Keratinocyte (primary cell): ENCODE measurements at regions not wholly inside any gene's neighbourhood (a gene's known extent, or its start where the extent isn't known, plus 50 kb on each side); places are given as distances from the start of the nearest gene placed in this dataset.

Experiments
- DNase-seq: peaks from one replicate; pipeline ENCODE4 v3.0.0-alpha.2; 2011; ENCODE audit warnings: low read depth, missing footprints, low spot score
- FAIRE-seq: peaks from 2 replicates; lab custom pipeline; 2011; peaks lifted over from hg19 to GRCh38; lab: Jason Lieb, UNC
- H2AFZ ChIP-seq: 2 replicates; pipeline ENCODE4 v1.6.0; 2012; ENCODE audit warnings: low read length, control low read depth, inconsistent platforms; ENCODE audit not compliant: control insufficient read depth
- H3K27ac ChIP-seq: 2 replicates; pipeline ENCODE4 v1.5.1; 2011; ENCODE audit warnings: low read length; ENCODE audit not compliant: control insufficient read depth, insufficient read depth
- H3K27me3 ChIP-seq: 3 replicates; pipeline ENCODE4 v1.6.0; 2011; ENCODE audit warnings: low read length; ENCODE audit not compliant: control insufficient read depth, insufficient read depth; ENCODE audit errors: extremely low read depth
- H3K36me3 ChIP-seq, 2 experiments: 2 replicates in 1 of 2; 3 replicates in 1 of 2; pipeline ENCODE4 v1.5.1; 2011; ENCODE audit warnings: low read length in 2 of 2, mild to moderate bottlenecking in 1 of 2; ENCODE audit not compliant: control insufficient read depth in 2 of 2, insufficient read depth in 2 of 2; ENCODE audit errors: extremely low read depth in 1 of 2
- H3K4me1 ChIP-seq: 3 replicates; pipeline ENCODE4 v1.5.1; 2011; ENCODE audit warnings: low read length; ENCODE audit not compliant: control insufficient read depth, insufficient read depth; ENCODE audit errors: extremely low read depth
- H3K4me2 ChIP-seq: 3 replicates; pipeline ENCODE4 v1.6.0; 2011; ENCODE audit warnings: low read depth, low read length; ENCODE audit not compliant: control insufficient read depth, insufficient read depth; ENCODE audit errors: extremely low read depth
- H3K4me3 ChIP-seq, 3 experiments: fragments of 200-600 bp in 1 of 3; sonication (generic) in 1 of 3; 2 replicates in 2 of 3; 3 replicates in 1 of 3; pipeline ENCODE4 v1.5.1; 2011 to 2016; ENCODE audit warnings: low read length in 3 of 3, mild to moderate bottlenecking in 3 of 3, control low read depth in 2 of 3, inconsistent platforms in 1 of 3, low read depth in 1 of 3, mixed read lengths in 1 of 3, mixed run types in 1 of 3, moderate library complexity in 1 of 3; ENCODE audit not compliant: control insufficient read depth in 2 of 3, insufficient read depth in 2 of 3; ENCODE audit errors: extremely low read depth in 1 of 3
- H3K79me2 ChIP-seq: 2 replicates; pipeline ENCODE4 v1.6.0; 2012; ENCODE audit warnings: low read length; ENCODE audit not compliant: control insufficient read depth, insufficient read depth
- H3K9ac ChIP-seq: 3 replicates; pipeline ENCODE4 v1.6.0; 2011; ENCODE audit warnings: low read length; ENCODE audit not compliant: control insufficient read depth, insufficient read depth; ENCODE audit errors: extremely low read depth
- H3K9me1 ChIP-seq: 3 replicates; pipeline ENCODE4 v1.6.0; 2011; ENCODE audit warnings: low read length; ENCODE audit not compliant: control insufficient read depth, insufficient read depth; ENCODE audit errors: extremely low read depth
- H3K9me3 ChIP-seq: 2 replicates; pipeline ENCODE4 v1.5.1; 2012; ENCODE audit warnings: low read depth, low read length; ENCODE audit not compliant: control insufficient read depth
- H4K20me1 ChIP-seq: 3 replicates; pipeline ENCODE4 v1.6.0; 2011; ENCODE audit warnings: low read length; ENCODE audit not compliant: control insufficient read depth, insufficient read depth; ENCODE audit errors: extremely low read depth
- EZH2 ChIP-seq: IDR thresholded peaks from one replicate; pipeline ENCODE4 v1.6.1; 2012; ENCODE audit warnings: inconsistent platforms, mild to moderate bottlenecking, low read length, moderate library complexity
- dilution Hi-C: fragments of 300-500 bp; cut with MboI; formaldehyde crosslinking; loops from one replicate; pipeline ENCODE4 v1.7.0; 2020; ENCODE audit warnings: low sequenced_read_pairs; ENCODE audit not compliant: extremely low pct_ligation_motif_present
- TF ChIP-seq, protein P1 (sequence below), 3 experiments: IDR thresholded peaks in 1 of 3; conservative IDR thresholded peaks in 1 of 3; optimal IDR thresholded peaks in 1 of 3; 2 replicates in 2 of 3; 3 replicates in 1 of 3; pipeline versions ENCODE3 to v1.5.1; 2011; ENCODE audit warnings: low read length in 3 of 3, mild to moderate bottlenecking in 3 of 3, moderate library complexity in 2 of 3, control low read depth in 1 of 3, inconsistent platforms in 1 of 3; ENCODE audit not compliant: insufficient read depth in 2 of 3; ENCODE audit errors: extremely low read depth in 1 of 3

GRCh38 chr7:25716421-25716820 is 435.6 kb upstream of the NFE2L3 start:
- Histone ChIP-seq H3K4me3 (no peak overlapping the region), H2AFZ (no peak overlapping the region), H3K79me2 (no peaks in the 10 kb centered on the region), H3K27me3 (no peaks in the 10 kb centered on the region), H3K9me3 (no peaks in the 10 kb centered on the region), H3K4me2 (no peak overlapping the region), H4K20me1 (no peaks in the 10 kb centered on the region), H3K9me1 (no peaks in the 10 kb centered on the region), H3K9ac (no peak overlapping the region), H3K4me1 (no peaks in the 10 kb centered on the region), H3K27ac (no peak overlapping the region), H3K36me3 (no peaks in the 10 kb centered on the region)
- no peak for DNase-seq
- dilution Hi-C loops, result no loop called here
- FAIRE-seq, result no peak
- TF ChIP-seq EZH2, result no peak
- TF ChIP-seq, protein P1, sequence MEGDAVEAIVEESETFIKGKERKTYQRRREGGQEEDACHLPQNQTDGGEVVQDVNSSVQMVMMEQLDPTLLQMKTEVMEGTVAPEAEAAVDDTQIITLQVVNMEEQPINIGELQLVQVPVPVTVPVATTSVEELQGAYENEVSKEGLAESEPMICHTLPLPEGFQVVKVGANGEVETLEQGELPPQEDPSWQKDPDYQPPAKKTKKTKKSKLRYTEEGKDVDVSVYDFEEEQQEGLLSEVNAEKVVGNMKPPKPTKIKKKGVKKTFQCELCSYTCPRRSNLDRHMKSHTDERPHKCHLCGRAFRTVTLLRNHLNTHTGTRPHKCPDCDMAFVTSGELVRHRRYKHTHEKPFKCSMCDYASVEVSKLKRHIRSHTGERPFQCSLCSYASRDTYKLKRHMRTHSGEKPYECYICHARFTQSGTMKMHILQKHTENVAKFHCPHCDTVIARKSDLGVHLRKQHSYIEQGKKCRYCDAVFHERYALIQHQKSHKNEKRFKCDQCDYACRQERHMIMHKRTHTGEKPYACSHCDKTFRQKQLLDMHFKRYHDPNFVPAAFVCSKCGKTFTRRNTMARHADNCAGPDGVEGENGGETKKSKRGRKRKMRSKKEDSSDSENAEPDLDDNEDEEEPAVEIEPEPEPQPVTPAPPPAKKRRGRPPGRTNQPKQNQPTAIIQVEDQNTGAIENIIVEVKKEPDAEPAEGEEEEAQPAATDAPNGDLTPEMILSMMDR (optimal IDR thresholded peaks at IDR 0.05 in 1 of 3, IDR thresholded peaks at IDR 0.05 in 1 of 3, conservative IDR thresholded peaks at IDR 0.05 in 1 of 3; ENCODE audit: extremely low read depth in 1 of 3, insufficient read depth in 2 of 3, low read length in 3 of 3), result no peak

- TF ChIP-seq EZH2, result no peak
- TF ChIP-seq, protein P1 (optimal IDR thresholded peaks at IDR 0.05 in 1 of 3, IDR thresholded peaks at IDR 0.05 in 1 of 3, conservative IDR thresholded peaks at IDR 0.05 in 1 of 3; ENCODE audit: extremely low read depth in 1 of 3, insufficient read depth in 2 of 3, low read length in 3 of 3), result no peak
- no peaks in the 10 kb centered on the region for H3K79me2 ChIP-seq
- H3K9me1 ChIP-seq, result no peaks in the 10 kb centered on the region
- FAIRE-seq, result no peak
- no peak overlapping the region for H3K9ac ChIP-seq
- no peaks in the 10 kb centered on the region for H3K27me3 ChIP-seq
- no peak overlapping the region for H3K4me3 ChIP-seq
- H4K20me1 ChIP-seq, result no peaks in the 10 kb centered on the region
- dilution Hi-C loops, result no loop called here
- no peaks in the 10 kb centered on the region for H3K9me3 ChIP-seq
- no peak overlapping the region for H2AFZ ChIP-seq
- no peak overlapping the region for H3K27ac ChIP-seq
- H3K4me1 ChIP-seq, result no peaks in the 10 kb centered on the region
- no peaks in the 10 kb centered on the region for H3K36me3 ChIP-seq
- DNase-seq, result no peak
- H3K4me2 ChIP-seq, result no peak overlapping the region
Observed at GRCh38 chr7:25718596-25718995, 433.4 kb upstream of the NFE2L3 start.
